ENCODE measurements at regions not wholly inside any gene's neighbourhood (a gene's known extent, or its start where the extent isn't known, plus 50 kb on each side); places are given as distances from the start of the nearest gene placed in this dataset.

GRCh38 chr20:24767623-24768100 is 181.4 kb upstream of the CST7 start:
- Histone ChIP-seq H3K9ac (ENCODE audit: low read depth, low read length) (no peak overlapping the region), H4K8ac (ENCODE audit: low read depth in 2 of 2, low read length in 2 of 2) (no peak overlapping the region), H2AK5ac (ENCODE audit: low read depth, low read length) (no peak overlapping the region), H3K9me3 (ENCODE audit: control insufficient read depth, insufficient read depth, low read length) (no peaks in the 10 kb centered on the region), H2AK9ac (replicated peaks; ENCODE audit: low read depth, low read length, poor library complexity) (no peak overlapping the region), H4K20me1 (ENCODE audit: insufficient read depth, low read length) (no peaks in the 10 kb centered on the region; the same call in 1 of the 2 replicates), H3K27me3 (ENCODE audit: control insufficient read depth, insufficient read depth, low read length) (peaks cover 34% of the 10 kb centered on the region), H4K5ac (ENCODE audit: low read depth, low read length) (no peak overlapping the region), H2BK120ac (ENCODE audit: low read depth, low read length) (no peak overlapping the region), H3K4me3 (ENCODE audit: insufficient read depth, low read depth, low read length) (no peak overlapping the region), H3K4me2 (ENCODE audit: low read depth, low read length) (no peak overlapping the region), H3K56ac (ENCODE audit: extremely low read depth, insufficient read depth, low read length) (no peak overlapping the region), H3K18ac (ENCODE audit: low read depth, low read length) (no peak overlapping the region), H3K27ac (ENCODE audit: insufficient read depth, low read length) (no peak overlapping the region), H3K79me1 (ENCODE audit: low read depth in 1 of 2, low read length in 2 of 2) (no peaks in the 10 kb centered on the region), H3K4ac (ENCODE audit: low read depth, low read length) (no peak overlapping the region), H4K91ac (ENCODE audit: insufficient read depth, low read depth, low read length) (no peak overlapping the region), H2BK20ac (ENCODE audit: low read depth, low read length) (no peak overlapping the region), H2BK15ac (ENCODE audit: low read depth, low read length) (no peak overlapping the region), H3K36me3 (ENCODE audit: control insufficient read depth, insufficient read depth, low read length) (no peaks in the 10 kb centered on the region), H3K9me1 (ENCODE audit: insufficient read depth, low read length) (no peaks in the 10 kb centered on the region), H3K23ac (ENCODE audit: low read depth, low read length) (no peak overlapping the region), H3K4me1 (ENCODE audit: control insufficient read depth, insufficient read depth, low read length) (no peaks in the 10 kb centered on the region), H2AFZ (replicated peaks; ENCODE audit: low read length, poor library complexity) (no peak overlapping the region), H2BK5ac (ENCODE audit: low read depth, low read length, poor library complexity, severe bottlenecking) (no peak overlapping the region), H3K14ac (replicated peaks; ENCODE audit: low read depth, low read length) (no peak overlapping the region)
- dilution Hi-C loops (cut with HindIII; ENCODE audit: low sequenced_read_pairs, unreplicated experiment) = no loop called here
- no peak for DNase-seq
- in situ Hi-C loops (cut with MboI; ENCODE audit: low sequenced_read_pairs) = no loop called here
- WGBS, 2 experiments (ENCODE audit: extremely low coverage in 2 of 2, insufficient read length in 1 of 2) = 82% methylated on average over 3 of the region's 4 CpGs; no CpG with 5 or more reads in 1 of the 2 experiments
- intact Hi-C loops (cut with micrococcal nuclease) = no loop called here
- ChIA-PET CTCF (no interaction called here), POLR2A (ENCODE audit: unreplicated experiment) (no interaction called here)
- TF ChIP-seq ELK1 (IDR thresholded peaks at IDR 0.05; ENCODE audit: borderline replicate concordance, low read depth, low read length) (no peak), MAZ (IDR thresholded peaks at IDR 0.05; ENCODE audit: borderline replicate concordance, low read depth, low read length) (no peak), NFE2L2 (IDR thresholded peaks at IDR 0.05; ENCODE audit: low read depth, low read length) (no peak), SMC3 (IDR thresholded peaks at IDR 0.05; ENCODE audit: low read depth, low read length) (no peak), RCOR1 (IDR thresholded peaks at IDR 0.05; ENCODE audit: insufficient replicate concordance, low read length) (no peak), USF2 (IDR thresholded peaks at IDR 0.05; ENCODE audit: low read depth, low read length) (no peak), BHLHE40 (IDR thresholded peaks at IDR 0.05; ENCODE audit: low read depth, low read length) (no peak), RFX5 (IDR thresholded peaks at IDR 0.05; ENCODE audit: low read depth, low read length) (no peak), CEBPB (IDR thresholded peaks at IDR 0.05; ENCODE audit: low read depth, low read length) (no peak), FOS (IDR thresholded peaks at IDR 0.05; ENCODE audit: low read depth, low read length) (no peak), MAFK (IDR thresholded peaks at IDR 0.05; ENCODE audit: low read depth, low read length) (no peak)
- no TSS peak for BruUV-seq (replicated peaks)
- no peak for ATAC-seq (ENCODE audit: low read depth)
